ENCODE measurements at regions not wholly inside any gene's neighbourhood (a gene's known extent, or its start where the extent isn't known, plus 50 kb on each side); places are given as distances from the start of the nearest gene placed in this dataset.
"Not testable (repeated sequence)": the region's sequence is repeated elsewhere in the genome, so short reads cannot be mapped to it uniquely, and the experiment has no call there.

GRCh38 chr18:7178568-7178967 lies 52.3 kb upstream of the LRRC30 start:
- not testable (repeated sequence) for TF ChIP-seq ZBTB17, ZNF350, SP7 (tag by site-specific recombination; IDR thresholded peaks at IDR 0.05)
- TF ChIP-seq, protein P1, sequence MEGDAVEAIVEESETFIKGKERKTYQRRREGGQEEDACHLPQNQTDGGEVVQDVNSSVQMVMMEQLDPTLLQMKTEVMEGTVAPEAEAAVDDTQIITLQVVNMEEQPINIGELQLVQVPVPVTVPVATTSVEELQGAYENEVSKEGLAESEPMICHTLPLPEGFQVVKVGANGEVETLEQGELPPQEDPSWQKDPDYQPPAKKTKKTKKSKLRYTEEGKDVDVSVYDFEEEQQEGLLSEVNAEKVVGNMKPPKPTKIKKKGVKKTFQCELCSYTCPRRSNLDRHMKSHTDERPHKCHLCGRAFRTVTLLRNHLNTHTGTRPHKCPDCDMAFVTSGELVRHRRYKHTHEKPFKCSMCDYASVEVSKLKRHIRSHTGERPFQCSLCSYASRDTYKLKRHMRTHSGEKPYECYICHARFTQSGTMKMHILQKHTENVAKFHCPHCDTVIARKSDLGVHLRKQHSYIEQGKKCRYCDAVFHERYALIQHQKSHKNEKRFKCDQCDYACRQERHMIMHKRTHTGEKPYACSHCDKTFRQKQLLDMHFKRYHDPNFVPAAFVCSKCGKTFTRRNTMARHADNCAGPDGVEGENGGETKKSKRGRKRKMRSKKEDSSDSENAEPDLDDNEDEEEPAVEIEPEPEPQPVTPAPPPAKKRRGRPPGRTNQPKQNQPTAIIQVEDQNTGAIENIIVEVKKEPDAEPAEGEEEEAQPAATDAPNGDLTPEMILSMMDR (tag by site-specific recombination; IDR thresholded peaks at IDR 0.05), result not testable (repeated sequence)

All from HEK293 (cell line).